Ishikawa (cell line): ENCODE measurements at regions not wholly inside any gene's neighbourhood (a gene's known extent, or its start where the extent isn't known, plus 50 kb on each side); places are given as distances from the start of the nearest gene placed in this dataset.

Experiments
- CEBPB ChIP-seq: IDR thresholded peaks from 2 replicates; pipeline ENCODE4 v1.6.1; 2012
- CREB1 ChIP-seq: IDR thresholded peaks from 2 replicates; pipeline ENCODE4 v1.6.1; 2012; ENCODE audit warnings: low read depth
- EP300 ChIP-seq: IDR thresholded peaks from 2 replicates; pipeline ENCODE4 v1.6.1; 2012; ENCODE audit warnings: borderline replicate concordance
- FOXM1 ChIP-seq: IDR thresholded peaks from 2 replicates; pipeline ENCODE4 v1.6.1; 2012; ENCODE audit warnings: low read depth, borderline replicate concordance
- NFIC ChIP-seq: IDR thresholded peaks from 2 replicates; pipeline ENCODE4 v1.6.1; 2012
- RAD21 ChIP-seq: IDR thresholded peaks from 2 replicates; pipeline ENCODE4 v1.6.1; 2012; ENCODE audit warnings: low read depth
- TAF1 ChIP-seq: IDR thresholded peaks from 2 replicates; pipeline ENCODE4 v1.6.1; 2012; ENCODE audit warnings: low read depth, mild to moderate bottlenecking
- TCF12 ChIP-seq: IDR thresholded peaks from 2 replicates; pipeline ENCODE4 v1.6.1; 2012; ENCODE audit warnings: low read depth
- TEAD4 ChIP-seq: IDR thresholded peaks from 2 replicates; pipeline ENCODE4 v1.6.1; 2012
- TF ChIP-seq, protein P1 (sequence below): IDR thresholded peaks from 2 replicates; pipeline ENCODE4 v1.6.1; 2012
- TF ChIP-seq, protein P2 (sequence below): IDR thresholded peaks from 2 replicates; pipeline ENCODE4 v1.6.1; 2012; ENCODE audit warnings: low read depth, mild to moderate bottlenecking
- TF ChIP-seq, protein P3 (sequence below): IDR thresholded peaks from 2 replicates; pipeline ENCODE4 v1.6.1; 2012

DNA sequence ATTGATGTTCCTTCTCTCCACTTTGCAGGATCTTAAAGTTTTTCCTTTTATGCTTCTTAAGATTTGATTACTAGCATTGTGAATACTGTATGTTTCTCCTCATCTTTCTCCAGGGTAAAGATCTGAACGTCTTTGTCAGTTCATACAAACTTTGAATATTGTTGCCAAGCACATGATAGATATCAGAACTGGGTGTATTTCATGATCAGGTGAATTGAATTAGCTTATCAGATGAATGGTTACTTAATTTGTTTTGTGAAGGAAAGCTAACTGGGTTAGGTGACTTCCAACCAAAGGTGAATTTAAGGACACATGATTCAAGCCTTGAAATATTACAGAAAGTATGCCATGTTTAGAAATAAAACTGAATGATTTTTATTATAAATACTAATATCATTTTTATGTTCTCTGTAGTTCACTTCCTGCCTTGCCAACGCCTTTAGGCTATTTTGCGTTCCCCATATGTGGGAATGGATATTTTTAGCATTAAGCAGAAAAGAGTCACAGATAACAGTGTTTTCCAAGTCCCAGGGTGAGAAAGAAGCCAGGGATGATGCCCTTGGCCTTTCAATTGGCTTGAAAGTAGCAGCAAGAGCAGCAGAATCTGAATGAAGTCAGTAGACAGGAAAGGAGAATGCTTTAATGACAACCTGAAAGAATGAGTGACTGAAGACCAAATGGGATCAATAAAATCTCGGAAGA lies 752.1 kb downstream of the NCAM2 start:
- TF ChIP-seq, protein P1, sequence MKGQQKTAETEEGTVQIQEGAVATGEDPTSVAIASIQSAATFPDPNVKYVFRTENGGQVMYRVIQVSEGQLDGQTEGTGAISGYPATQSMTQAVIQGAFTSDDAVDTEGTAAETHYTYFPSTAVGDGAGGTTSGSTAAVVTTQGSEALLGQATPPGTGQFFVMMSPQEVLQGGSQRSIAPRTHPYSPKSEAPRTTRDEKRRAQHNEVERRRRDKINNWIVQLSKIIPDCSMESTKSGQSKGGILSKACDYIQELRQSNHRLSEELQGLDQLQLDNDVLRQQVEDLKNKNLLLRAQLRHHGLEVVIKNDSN = no peak
- TF ChIP-seq CEBPB (no peak), EP300 (no peak), RAD21 (no peak), NFIC (no peak), TEAD4 (no peak), CREB1 (no peak), TCF12 (no peak), TAF1 (no peak), FOXM1 (no peak)
- TF ChIP-seq, protein P2, sequence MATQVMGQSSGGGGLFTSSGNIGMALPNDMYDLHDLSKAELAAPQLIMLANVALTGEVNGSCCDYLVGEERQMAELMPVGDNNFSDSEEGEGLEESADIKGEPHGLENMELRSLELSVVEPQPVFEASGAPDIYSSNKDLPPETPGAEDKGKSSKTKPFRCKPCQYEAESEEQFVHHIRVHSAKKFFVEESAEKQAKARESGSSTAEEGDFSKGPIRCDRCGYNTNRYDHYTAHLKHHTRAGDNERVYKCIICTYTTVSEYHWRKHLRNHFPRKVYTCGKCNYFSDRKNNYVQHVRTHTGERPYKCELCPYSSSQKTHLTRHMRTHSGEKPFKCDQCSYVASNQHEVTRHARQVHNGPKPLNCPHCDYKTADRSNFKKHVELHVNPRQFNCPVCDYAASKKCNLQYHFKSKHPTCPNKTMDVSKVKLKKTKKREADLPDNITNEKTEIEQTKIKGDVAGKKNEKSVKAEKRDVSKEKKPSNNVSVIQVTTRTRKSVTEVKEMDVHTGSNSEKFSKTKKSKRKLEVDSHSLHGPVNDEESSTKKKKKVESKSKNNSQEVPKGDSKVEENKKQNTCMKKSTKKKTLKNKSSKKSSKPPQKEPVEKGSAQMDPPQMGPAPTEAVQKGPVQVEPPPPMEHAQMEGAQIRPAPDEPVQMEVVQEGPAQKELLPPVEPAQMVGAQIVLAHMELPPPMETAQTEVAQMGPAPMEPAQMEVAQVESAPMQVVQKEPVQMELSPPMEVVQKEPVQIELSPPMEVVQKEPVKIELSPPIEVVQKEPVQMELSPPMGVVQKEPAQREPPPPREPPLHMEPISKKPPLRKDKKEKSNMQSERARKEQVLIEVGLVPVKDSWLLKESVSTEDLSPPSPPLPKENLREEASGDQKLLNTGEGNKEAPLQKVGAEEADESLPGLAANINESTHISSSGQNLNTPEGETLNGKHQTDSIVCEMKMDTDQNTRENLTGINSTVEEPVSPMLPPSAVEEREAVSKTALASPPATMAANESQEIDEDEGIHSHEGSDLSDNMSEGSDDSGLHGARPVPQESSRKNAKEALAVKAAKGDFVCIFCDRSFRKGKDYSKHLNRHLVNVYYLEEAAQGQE = no peak
- TF ChIP-seq, protein P3, sequence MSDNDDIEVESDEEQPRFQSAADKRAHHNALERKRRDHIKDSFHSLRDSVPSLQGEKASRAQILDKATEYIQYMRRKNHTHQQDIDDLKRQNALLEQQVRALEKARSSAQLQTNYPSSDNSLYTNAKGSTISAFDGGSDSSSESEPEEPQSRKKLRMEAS = no peak
